ENCODE measurements at regions not wholly inside any gene's neighbourhood (a gene's known extent, or its start where the extent isn't known, plus 50 kb on each side); places are given as distances from the start of the nearest gene placed in this dataset.

GRCh38 chr2:198874472-198874858 lies 583.3 kb downstream of the SATB2 start:
- H3K36me3 ChIP-seq: no peaks in the 10 kb centered on the region
- H3K27me3 ChIP-seq: no peaks in the 10 kb centered on the region
- peaks cover 0 to 6% (median 2%) of the 10 kb centered on the region in 4 donors for H3K9me3 ChIP-seq
- 51 to 67% (median 61%) methylated on average over 2 of the region's 2 CpGs for WGBS, 5 donors
- no peak for TF ChIP-seq POLR2A (IDR thresholded peaks at IDR 0.05)
- TF ChIP-seq EP300 (IDR thresholded peaks at IDR 0.05): no peak
- TF ChIP-seq POLR2AphosphoS5 (IDR thresholded peaks at IDR 0.05): no peak
- no peak for TF ChIP-seq CTCF (IDR thresholded peaks at IDR 0.05)
- DNase-seq: no peak
- H3K4me1 ChIP-seq: no peaks in the 10 kb centered on the region
- no peak overlapping the region for H3K27ac ChIP-seq
- intact Hi-C loops (cut with DNase I; ENCODE audit: low total_unique reads): no loop called here
- no peak overlapping the region for H3K4me3 ChIP-seq

- 83 to 93% (median 88%) methylated on average over 8 of the region's 8 CpGs for WGBS, 5 donors
- DNase-seq: no peak
- TF ChIP-seq CTCF (IDR thresholded peaks at IDR 0.05) (no peak), EP300 (IDR thresholded peaks at IDR 0.05) (no peak), POLR2AphosphoS5 (IDR thresholded peaks at IDR 0.05) (no peak)
- Histone ChIP-seq H3K27me3 (no peaks in the 10 kb centered on the region), H3K4me3 (no peak overlapping the region), H3K36me3 (no peaks in the 10 kb centered on the region), H3K27ac (no peak overlapping the region), H3K9me3 (peaks cover 0 to 13% (median 2%) of the 10 kb centered on the region in 4 donors), H3K4me1 (no peaks in the 10 kb centered on the region)
- intact Hi-C loops (cut with DNase I; ENCODE audit: low total_unique reads): no loop called here
Observed at GRCh38 chr2:198873503-198874471, 584.0 kb downstream of the SATB2 start.

GRCh38 chr2:198863655-198864054 lies 594.1 kb downstream of the SATB2 start:
- no peaks in the 10 kb centered on the region for H3K4me1 ChIP-seq
- no peak overlapping the region for H3K4me3 ChIP-seq
- peaks cover 0 to 19% (median 8%) of the 10 kb centered on the region in 4 donors for H3K9me3 ChIP-seq
- no peaks in the 10 kb centered on the region for H3K27me3 ChIP-seq
- DNase-seq: no peak
- WGBS, 5 donors: 63 to 77% (median 67%) methylated on average over 5 of the region's 5 CpGs
- intact Hi-C loops (cut with DNase I; ENCODE audit: low total_unique reads): no loop called here
- TF ChIP-seq POLR2A (IDR thresholded peaks at IDR 0.05) (no peak), CTCF (IDR thresholded peaks at IDR 0.05) (no peak), POLR2AphosphoS5 (IDR thresholded peaks at IDR 0.05) (no peak), EP300 (IDR thresholded peaks at IDR 0.05) (no peak)
- H3K36me3 ChIP-seq: no peaks in the 10 kb centered on the region
- no peak overlapping the region for H3K27ac ChIP-seq

- no peaks in the 10 kb centered on the region for H3K27me3 ChIP-seq
- TF ChIP-seq POLR2A (IDR thresholded peaks at IDR 0.05) (no peak), POLR2AphosphoS5 (IDR thresholded peaks at IDR 0.05) (no peak), EP300 (IDR thresholded peaks at IDR 0.05) (no peak), CTCF (IDR thresholded peaks at IDR 0.05) (no peak)
- intact Hi-C loops (cut with DNase I; ENCODE audit: low total_unique reads): no loop called here
- DNase-seq: no peak
- 93 to 97% (median 94%) methylated on average over 2 of the region's 2 CpGs for WGBS, 5 donors
- H3K27ac ChIP-seq: no peak overlapping the region
- H3K4me3 ChIP-seq: no peak overlapping the region
- peaks cover 0 to 31% (median 11%) of the 10 kb centered on the region in 4 donors for H3K9me3 ChIP-seq
- no peaks in the 10 kb centered on the region for H3K4me1 ChIP-seq
- no peaks in the 10 kb centered on the region for H3K36me3 ChIP-seq
Observed at GRCh38 chr2:198861080-198861479, 596.7 kb downstream of the SATB2 start.

Data from stomach (tissue), 8 donors.